SK-N-SH (cell line): ENCODE measurements at regions not wholly inside any gene's neighbourhood (a gene's known extent, or its start where the extent isn't known, plus 50 kb on each side); places are given as distances from the start of the nearest gene placed in this dataset.

Experiments used
- CHD2 ChIP-seq: fragments of 150-350 bp; IDR thresholded peaks from 2 replicates; pipeline ENCODE4 v1.6.1; 2018; ENCODE audit warnings: low read length; ENCODE audit not compliant: partially characterized antibody
- CTCF ChIP-seq: fragments of 200-600 bp; sonication (generic); IDR thresholded peaks from 2 replicates; pipeline ENCODE4 v1.6.1; 2017; ENCODE audit warnings: antibody characterized with exemption, mild to moderate bottlenecking, moderate library complexity
- GATA2 ChIP-seq: sonication (generic); formaldehyde crosslinking; IDR thresholded peaks from 2 replicates; pipeline ENCODE4 v1.5.0; 2020; ENCODE audit warnings: mild to moderate bottlenecking, missing genetic modification reagents
- JUND ChIP-seq: IDR thresholded peaks from 2 replicates; pipeline ENCODE4 v1.4.0; 2012
- MAX ChIP-seq: IDR thresholded peaks from 2 replicates; pipeline ENCODE4 v1.4.0; 2012; ENCODE audit warnings: low read depth
- MXI1 ChIP-seq: IDR thresholded peaks from 2 replicates; pipeline ENCODE4 v1.6.1; 2012; ENCODE audit warnings: mild to moderate bottlenecking, low read depth, low read length, improper control_type of control experiment
- NFIC ChIP-seq: IDR thresholded peaks from 2 replicates; pipeline ENCODE4 v1.4.0; 2012; ENCODE audit warnings: borderline replicate concordance
- POLR2AphosphoS5 ChIP-seq: IDR thresholded peaks from 2 replicates; pipeline ENCODE4 v1.6.1; 2012; ENCODE audit warnings: low read depth, low read length
- RFX5 ChIP-seq: IDR thresholded peaks from 2 replicates; pipeline ENCODE4 v1.6.1; 2012; ENCODE audit warnings: mild to moderate bottlenecking, improper control_type of control experiment, low read length
- RXRA ChIP-seq: IDR thresholded peaks from 2 replicates; pipeline ENCODE4 v1.4.0; 2012; ENCODE audit warnings: low read depth, mild to moderate bottlenecking, borderline replicate concordance
- TAF1 ChIP-seq: IDR thresholded peaks from 2 replicates; pipeline ENCODE4 v1.6.1; 2012; ENCODE audit warnings: low read depth, mild to moderate bottlenecking, low read length, moderate library complexity, borderline replicate concordance
- USF1 ChIP-seq: IDR thresholded peaks from 2 replicates; pipeline ENCODE4 v1.4.0; 2012; ENCODE audit warnings: low read depth, borderline replicate concordance
- YY1 ChIP-seq: IDR thresholded peaks from 2 replicates; pipeline ENCODE4 v1.4.0; 2012; ENCODE audit warnings: low read depth, mild to moderate bottlenecking
- TF ChIP-seq, protein P1 (sequence below): fragments of 150-350 bp; IDR thresholded peaks from 2 replicates; pipeline ENCODE4 v1.6.1; 2017; ENCODE audit warnings: antibody characterized with exemption, low read length, low read depth, borderline replicate concordance

DNA sequence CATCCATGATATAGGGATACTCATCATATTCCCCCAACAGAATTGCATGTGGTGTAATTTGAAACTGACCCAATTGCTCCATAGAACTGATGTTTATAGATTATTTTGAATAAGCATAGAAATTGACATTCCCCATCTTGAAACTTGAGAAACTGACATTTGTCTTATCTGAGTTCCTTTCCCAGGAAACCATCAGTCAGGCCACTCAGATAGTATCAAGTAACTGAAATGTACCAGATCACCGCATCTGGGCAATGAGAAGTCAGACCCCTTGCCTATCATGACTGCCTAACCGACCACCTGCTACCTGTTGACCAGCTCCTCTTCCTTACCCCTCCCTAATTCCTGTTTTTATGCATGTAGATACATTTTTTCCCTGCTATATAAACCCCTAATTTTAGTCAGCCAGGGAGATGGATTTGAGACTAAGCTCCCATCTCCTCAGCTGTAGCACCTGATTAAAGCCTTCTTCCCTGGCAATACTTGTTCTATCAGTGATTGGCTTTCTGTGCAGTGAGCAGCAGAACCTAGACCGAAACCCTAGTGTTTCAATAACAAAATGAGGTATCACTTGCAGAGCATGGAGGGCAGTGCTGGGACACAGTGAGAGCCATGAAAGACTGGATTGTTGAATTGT is 274.5 kb downstream of the LPIN1 start:
- TF ChIP-seq, protein P1, sequence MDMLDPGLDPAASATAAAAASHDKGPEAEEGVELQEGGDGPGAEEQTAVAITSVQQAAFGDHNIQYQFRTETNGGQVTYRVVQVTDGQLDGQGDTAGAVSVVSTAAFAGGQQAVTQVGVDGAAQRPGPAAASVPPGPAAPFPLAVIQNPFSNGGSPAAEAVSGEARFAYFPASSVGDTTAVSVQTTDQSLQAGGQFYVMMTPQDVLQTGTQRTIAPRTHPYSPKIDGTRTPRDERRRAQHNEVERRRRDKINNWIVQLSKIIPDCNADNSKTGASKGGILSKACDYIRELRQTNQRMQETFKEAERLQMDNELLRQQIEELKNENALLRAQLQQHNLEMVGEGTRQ, result no peak
- TF ChIP-seq CTCF, result no peak
- TF ChIP-seq GATA2 (CRISPR knock-in tag), result no peak
- TF ChIP-seq RXRA, result no peak
- no peak for TF ChIP-seq TAF1
- TF ChIP-seq MAX, result no peak
- no peak for TF ChIP-seq NFIC
- no peak for TF ChIP-seq RFX5
- TF ChIP-seq USF1, result no peak
- no peak for TF ChIP-seq JUND
- TF ChIP-seq POLR2AphosphoS5, result no peak
- no peak for TF ChIP-seq YY1
- TF ChIP-seq CHD2, result no peak
- no peak for TF ChIP-seq MXI1
